Loucy (cell line): ENCODE measurements at regions not wholly inside any gene's neighbourhood (a gene's known extent, or its start where the extent isn't known, plus 50 kb on each side); places are given as distances from the start of the nearest gene placed in this dataset.

Experiments
- CTCF ChIP-seq: fragments of 200-600 bp; sonication (generic); conservative IDR thresholded peaks from 2 replicates; pipeline ENCODE4 v1.5.1; 2014; ENCODE audit warnings: mild to moderate bottlenecking, antibody characterized with exemption, low read length
- EZH2phosphoT487 ChIP-seq: fragments of 200-600 bp; IDR thresholded peaks from 2 replicates; pipeline ENCODE4 v1.6.1; 2018; ENCODE audit warnings: antibody characterized with exemption, mild to moderate bottlenecking, moderate library complexity, borderline replicate concordance

- no peak for TF ChIP-seq CTCF
- no peak for TF ChIP-seq EZH2phosphoT487
Observed at GRCh38 chr3:189577050-189577951, 53.9 kb upstream of the TP63 start.
